Osteocyte (in vitro differentiated cells): ENCODE measurements at regions not wholly inside any gene's neighbourhood (a gene's known extent, or its start where the extent isn't known, plus 50 kb on each side); places are given as distances from the start of the nearest gene placed in this dataset.

Experiments used
- DNase-seq: peaks from one replicate; pipeline ENCODE4 v3.0.0; 2021; ENCODE audit warnings: mixed read lengths; ENCODE audit not compliant: unreplicated experiment; ENCODE audit errors: extremely low spot score
- H3K27ac Mint-ChIP-seq: one replicate; pipeline ENCODE4 v1.8.0; 2021; ENCODE audit warnings: mild to moderate bottlenecking, mixed read lengths; ENCODE audit not compliant: unreplicated experiment
- H3K27me3 Mint-ChIP-seq: one replicate; pipeline ENCODE4 v1.8.0; 2021; ENCODE audit warnings: mixed read lengths; ENCODE audit not compliant: unreplicated experiment
- H3K36me3 Mint-ChIP-seq: one replicate; pipeline ENCODE4 v1.8.0; 2021; ENCODE audit warnings: mixed read lengths; ENCODE audit not compliant: unreplicated experiment
- H3K4me1 Mint-ChIP-seq: one replicate; pipeline ENCODE4 v1.8.0; 2021; ENCODE audit warnings: mixed read lengths; ENCODE audit not compliant: unreplicated experiment
- H3K4me3 Mint-ChIP-seq: one replicate; pipeline ENCODE4 v1.8.0; 2021; ENCODE audit warnings: mild to moderate bottlenecking, moderate library complexity, mixed read lengths; ENCODE audit not compliant: unreplicated experiment
- H3K9me3 Mint-ChIP-seq: one replicate; pipeline ENCODE4 v1.8.0; 2021; ENCODE audit warnings: mixed read lengths; ENCODE audit not compliant: unreplicated experiment
- CTCF ChIP-seq: fragments of 200-600 bp; sonication (generic); IDR thresholded peaks from 2 replicates; pipeline ENCODE4 v1.5.0; 2021; ENCODE audit warnings: antibody characterized with exemption, mild to moderate bottlenecking, moderate library complexity

GRCh38 chr20:48276021-48276342, 490.7 kb upstream of the SULF2 start:
- Mint-ChIP-seq H3K9me3 (no peaks in the 10 kb centered on the region), H3K4me3 (no peak overlapping the region), H3K4me1 (peaks cover 10% of the 10 kb centered on the region), H3K36me3 (no peaks in the 10 kb centered on the region), H3K27me3 (peaks cover 69% of the 10 kb centered on the region), H3K27ac (no peak overlapping the region)
- no peak for DNase-seq
- no peak for TF ChIP-seq CTCF

DNA sequence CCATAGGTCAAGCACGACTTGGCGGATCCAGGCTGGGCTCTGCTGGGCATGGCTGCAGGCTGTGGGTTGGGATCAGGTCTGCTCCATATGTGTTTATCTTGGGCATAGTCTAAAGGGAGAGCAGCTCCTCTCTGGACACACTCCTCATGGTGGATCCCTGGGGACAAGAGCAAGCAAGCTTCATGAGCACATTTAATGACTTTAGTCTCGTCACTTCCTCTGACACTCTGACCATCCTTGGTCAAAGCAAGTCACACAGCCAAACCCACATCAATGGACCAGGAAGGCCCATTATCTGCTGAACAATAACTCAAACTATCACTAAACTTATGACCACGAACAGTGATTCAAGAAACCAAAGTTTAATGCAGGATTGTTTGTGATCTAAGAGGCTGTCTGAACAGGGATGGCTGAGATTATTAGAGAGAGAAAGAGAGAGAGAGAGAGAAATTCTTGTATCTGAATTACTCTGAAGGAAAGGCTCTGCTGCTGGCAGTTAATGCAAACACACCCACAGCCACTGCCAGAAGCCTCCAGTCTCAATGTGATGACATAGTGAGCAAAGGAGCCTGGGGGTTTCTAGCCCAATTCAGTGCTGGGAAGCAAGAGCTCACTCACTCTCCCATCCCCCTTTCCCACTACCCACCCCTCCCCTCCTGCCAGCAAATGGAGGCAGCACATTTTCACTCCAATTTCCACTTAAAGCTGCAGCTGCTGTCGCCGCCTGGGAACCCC, 490.2 kb upstream of the SULF2 start:
- TF ChIP-seq CTCF, result no peak
- peaks cover 10% of the 10 kb centered on the region for H3K4me1 Mint-ChIP-seq
- H3K4me3 Mint-ChIP-seq, result no peak overlapping the region
- H3K27me3 Mint-ChIP-seq, result peaks cover 68% of the 10 kb centered on the region
- no peaks in the 10 kb centered on the region for H3K9me3 Mint-ChIP-seq
- no peak for DNase-seq
- H3K36me3 Mint-ChIP-seq, result no peaks in the 10 kb centered on the region
- H3K27ac Mint-ChIP-seq, result no peak overlapping the region

GRCh38 chr20:48273843-48274242, 488.6 kb upstream of the SULF2 start:
- Mint-ChIP-seq H3K27me3 (peaks cover 72% of the 10 kb centered on the region), H3K9me3 (no peaks in the 10 kb centered on the region), H3K4me1 (peaks cover 10% of the 10 kb centered on the region), H3K36me3 (no peaks in the 10 kb centered on the region), H3K4me3 (no peak overlapping the region), H3K27ac (no peak overlapping the region)
- no peak for TF ChIP-seq CTCF
- DNase-seq, result no peak

GRCh38 chr20:48270885-48271284, 485.6 kb upstream of the SULF2 start:
- TF ChIP-seq CTCF, result no peak

DNA sequence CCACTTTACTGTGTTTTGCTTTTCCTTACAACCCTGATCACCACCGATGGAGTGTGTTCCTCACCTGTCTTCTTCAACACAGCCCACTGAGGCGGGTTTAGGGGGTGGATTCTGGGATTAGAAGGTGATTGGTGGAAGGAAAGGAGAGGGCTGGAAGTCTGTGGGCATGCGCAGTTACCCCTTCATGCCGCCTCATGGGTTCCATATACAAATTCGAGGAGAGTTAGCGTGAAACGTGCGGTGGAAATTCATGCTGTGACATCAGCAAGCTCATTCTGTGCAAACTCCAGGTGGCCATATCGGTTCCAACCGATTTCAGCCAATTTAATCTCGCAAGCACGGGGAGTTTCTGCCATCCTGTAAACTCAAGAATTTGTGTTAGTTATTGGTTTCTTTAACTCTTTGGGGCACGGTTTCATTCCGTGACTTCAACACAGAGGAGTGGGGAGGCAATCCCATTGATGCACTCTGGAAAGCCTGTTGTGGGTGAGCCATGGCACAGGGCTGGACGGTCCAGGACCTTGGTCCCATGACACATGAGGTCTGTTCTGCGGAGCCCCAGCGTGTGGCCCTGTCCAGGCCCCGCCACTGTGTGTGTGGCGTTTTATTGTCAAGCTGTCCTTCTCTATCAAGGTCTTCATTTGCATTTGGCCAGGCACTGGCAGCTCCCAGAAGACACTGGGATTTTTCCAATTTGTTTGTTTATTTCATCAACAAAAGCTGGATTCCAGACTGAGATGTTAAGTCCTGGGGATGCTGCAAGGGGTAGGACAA, 482.8 kb upstream of the SULF2 start:
- no peaks in the 10 kb centered on the region for H3K36me3 Mint-ChIP-seq
- no peak overlapping the region for H3K27ac Mint-ChIP-seq
- no peaks in the 10 kb centered on the region for H3K9me3 Mint-ChIP-seq
- no peak for DNase-seq
- no peaks in the 10 kb centered on the region for H3K4me1 Mint-ChIP-seq
- peaks cover 73% of the 10 kb centered on the region for H3K27me3 Mint-ChIP-seq
- TF ChIP-seq CTCF, result no peak
- H3K4me3 Mint-ChIP-seq, result no peak overlapping the region

More at GRCh38 chr20:48270885-48271284, 485.6 kb upstream of the SULF2 start:
- Mint-ChIP-seq H3K4me3 (no peak overlapping the region), H3K27me3 (peaks cover 62% of the 10 kb centered on the region), H3K9me3 (no peaks in the 10 kb centered on the region), H3K4me1 (peaks cover 9% of the 10 kb centered on the region), H3K27ac (no peak overlapping the region), H3K36me3 (no peaks in the 10 kb centered on the region)
- DNase-seq, result no peak
